Ammon's horn (tissue), 1 donor: ENCODE measurements at regions not wholly inside any gene's neighbourhood (a gene's known extent, or its start where the extent isn't known, plus 50 kb on each side); places are given as distances from the start of the nearest gene placed in this dataset.

Experiments
- DNase-seq: peaks from one replicate; pipeline ENCODE4 v3.0.0-alpha.2; 2016; ENCODE audit warnings: low spot score

- no peak for DNase-seq
These were observed 114.5 kb upstream of the GUCY1A1 start for GRCh38 chr4:155552180-155552579.

- no peak for DNase-seq
These were observed 118.5 kb upstream of the GUCY1A1 start for GRCh38 chr4:155548173-155548572.

- no peak for DNase-seq
These were observed 120.2 kb upstream of the GUCY1A1 start for GRCh38 chr4:155546451-155546850.

- no peak for DNase-seq
These were observed 121.2 kb upstream of the GUCY1A1 start for GRCh38 chr4:155545456-155545855.

- no peak for DNase-seq
These were observed 122.1 kb upstream of the GUCY1A1 start for GRCh38 chr4:155544547-155544946.

- DNase-seq = no peak
These were observed 123.4 kb upstream of the GUCY1A1 start for GRCh38 chr4:155543126-155543765.

GRCh38 chr4:155542415-155542814 lies 124.2 kb upstream of the GUCY1A1 start:
- no peak for DNase-seq

GRCh38 chr4:155541716-155542115 lies 124.9 kb upstream of the GUCY1A1 start:
- DNase-seq = no peak

- DNase-seq = no peak
These were observed 126.0 kb upstream of the GUCY1A1 start for GRCh38 chr4:155540698-155541097.

GRCh38 chr4:155539746-155540145 lies 126.9 kb upstream of the GUCY1A1 start:
- no peak for DNase-seq

GRCh38 chr4:155535802-155536454 lies 130.7 kb upstream of the GUCY1A1 start:
- no peak for DNase-seq

GRCh38 chr4:155532373-155533085 lies 134.1 kb upstream of the GUCY1A1 start:
- DNase-seq = no peak

- DNase-seq = no peak
These were observed 135.8 kb upstream of the GUCY1A1 start for GRCh38 chr4:155530857-155531256.

GRCh38 chr4:155530290-155530689 lies 136.4 kb upstream of the GUCY1A1 start:
- no peak for DNase-seq

GRCh38 chr4:155529716-155530115 lies 136.9 kb upstream of the GUCY1A1 start:
- no peak for DNase-seq

- no peak for DNase-seq
These were observed 137.4 kb upstream of the GUCY1A1 start for GRCh38 chr4:155529272-155529671.

GRCh38 chr4:155526452-155527169 lies 140.0 kb upstream of the GUCY1A1 start:
- peak; percentile 45 for DNase-seq

- DNase-seq = no peak
These were observed 141.7 kb upstream of the GUCY1A1 start for GRCh38 chr4:155524926-155525455.

GRCh38 chr4:155523358-155523757 lies 143.3 kb upstream of the GUCY1A1 start:
- no peak for DNase-seq

- DNase-seq = no peak
These were observed 144.4 kb upstream of the GUCY1A1 start for GRCh38 chr4:155522201-155522600.

- DNase-seq = no peak
These were observed 144.6 kb upstream of the MAP9 start for GRCh38 chr4:155521382-155521781.

- no peak for DNase-seq
These were observed 138.8 kb upstream of the MAP9 start for GRCh38 chr4:155515444-155516075.
